Peyer's patch (tissue), 4 donors: ENCODE measurements at regions not wholly inside any gene's neighbourhood (a gene's known extent, or its start where the extent isn't known, plus 50 kb on each side); places are given as distances from the start of the nearest gene placed in this dataset.

Experiments
- CTCF ChIP-seq, 6 experiments: fragments of 450-650 bp in 4 of 6; fragments of 200-600 bp in 2 of 6; sonication (generic) in 1 of 6; IDR thresholded peaks; one replicate each; pipeline ENCODE4 v1.5.1; 2017 to 2019; ENCODE audit warnings: antibody characterized with exemption in 6 of 6, mild to moderate bottlenecking in 3 of 6, moderate library complexity in 1 of 6
- POLR2A ChIP-seq, 2 donors: fragments of 450-650 bp; IDR thresholded peaks; one replicate each; pipeline ENCODE4 v1.5.1; 2017; ENCODE audit warnings: antibody characterized with exemption in 2 of 2, mild to moderate bottlenecking in 2 of 2, moderate library complexity in 2 of 2

- TF ChIP-seq CTCF (IDR thresholded peaks at IDR 0.05) (no peak), POLR2A (IDR thresholded peaks at IDR 0.05) (no peak)
Observed at GRCh38 chr13:44809190-44809589, 180.1 kb downstream of the NUFIP1 start.
